Bone marrow (tissue), 2 donors: ENCODE measurements at regions not wholly inside any gene's neighbourhood (a gene's known extent, or its start where the extent isn't known, plus 50 kb on each side); places are given as distances from the start of the nearest gene placed in this dataset.

ENCODE experiments used
- DNase-seq, 2 donors: peaks; one replicate each; lab custom pipeline; 2025; lab: John Stamatoyannopoulos, UW

GRCh38 chr14:98940693-98941437, 331.1 kb downstream of the BCL11B start:
- DNase-seq, result no peak

GRCh38 chr14:98941481-98941880, 330.5 kb downstream of the BCL11B start:
- DNase-seq, result no peak

GRCh38 chr14:98943907-98944306, 328.1 kb downstream of the BCL11B start:
- DNase-seq, result no peak

- DNase-seq, result no peak
Measured at GRCh38 chr14:98944989-98945388, 327.0 kb downstream of the BCL11B start.

GRCh38 chr14:98945611-98946570, 326.1 kb downstream of the BCL11B start:
- no peak for DNase-seq

GRCh38 chr14:98946940-98947339, 325.1 kb downstream of the BCL11B start:
- no peak for DNase-seq

- DNase-seq, result no peak
Measured at GRCh38 chr14:98947911-98948595, 323.9 kb downstream of the BCL11B start.

GRCh38 chr14:98949051-98949450, 322.9 kb downstream of the BCL11B start:
- DNase-seq, result no peak

- no peak for DNase-seq
Measured at GRCh38 chr14:98949481-98950135, 322.4 kb downstream of the BCL11B start.

- DNase-seq, result no peak
Measured at GRCh38 chr14:98950353-98950895, 321.6 kb downstream of the BCL11B start.

- no peak for DNase-seq
Measured at GRCh38 chr14:98951031-98951430, 321.0 kb downstream of the BCL11B start.

- no peak for DNase-seq
Measured at GRCh38 chr14:98951521-98952152, 320.4 kb downstream of the BCL11B start.

- no peak for DNase-seq
Measured at GRCh38 chr14:98952593-98953350, 319.2 kb downstream of the BCL11B start.

- no peak for DNase-seq
Measured at GRCh38 chr14:98953551-98954348, 318.2 kb downstream of the BCL11B start.

GRCh38 chr14:98954349-98955000, 317.5 kb downstream of the BCL11B start:
- no peak for DNase-seq

GRCh38 chr14:98955036-98955740, 316.8 kb downstream of the BCL11B start:
- no peak for DNase-seq

GRCh38 chr14:98955741-98956070, 316.3 kb downstream of the BCL11B start:
- DNase-seq, result no peak

GRCh38 chr14:98956181-98956580, 315.8 kb downstream of the BCL11B start:
- no peak for DNase-seq
